HCT116 (cell line): ENCODE measurements at regions not wholly inside any gene's neighbourhood (a gene's known extent, or its start where the extent isn't known, plus 50 kb on each side); places are given as distances from the start of the nearest gene placed in this dataset.

Source experiments
- ATAC-seq: fragments of 200-7000 bp; cut with Tn5 transposase; 2 replicates; pipeline ENCODE4 v1.9.1; 2020; ENCODE audit warnings: mild to moderate bottlenecking, moderate library complexity
- BruUV-seq: library from RNA; stranded (reverse); fragments of 400-500 nt; replicated peaks from 2 replicates; lab custom pipeline; 2021; lab: Mats Ljungman, UMichigan
- CTCF ChIA-PET: fragments of 300-600 bp; sonication (Branson Sonifier 250); formaldehyde crosslinking; loops from one replicate; lab custom pipeline; 2021; ENCODE audit warnings: antibody characterized with exemption; lab: Charles Lee
- POLR2A ChIA-PET: fragments of 300-600, 350-600 bp; sonication (Branson Sonifier 250); formaldehyde crosslinking; loops from one replicate; lab custom pipeline; 2021; ENCODE audit warnings: antibody characterized with exemption; lab: Charles Lee
- RAD21 ChIA-PET, 2 experiments: fragments of 300-600 bp; sonication (Branson Sonifier 250); formaldehyde crosslinking; loops; one replicate each; lab custom pipeline; 2023; ENCODE audit warnings: low total read pairs in 2 of 2; ENCODE audit not compliant: uncharacterized antibody in 2 of 2, unreplicated experiment in 2 of 2, low non-redundant PET in 1 of 2; lab: Charles Lee
- DNase-seq: peaks from one replicate; pipeline ENCODE4 v3.0.0-alpha.2; 2010; ENCODE audit warnings: low read depth, low spot score
- H2AFZ ChIP-seq: fragments of 200-600 bp; shearing (Covaris generic), sonication (generic); 2 replicates; pipeline ENCODE4 v1.6.1; 2017; ENCODE audit warnings: low read depth, mixed run types, mixed read lengths, antibody characterized with exemption, low read length; ENCODE audit not compliant: poor library complexity, severe bottlenecking
- H3K27ac ChIP-seq: 2 replicates; pipeline ENCODE4 v1.5.1; 2012; ENCODE audit warnings: low read depth, low read length
- H3K27me3 ChIP-seq: fragments of 200-600 bp; sonication (generic); 2 replicates; pipeline ENCODE4 v1.6.1; 2016; ENCODE audit warnings: mixed run types, low read length, mixed read lengths; ENCODE audit not compliant: insufficient read depth
- H3K36me3 ChIP-seq, 2 experiments: fragments of 200-500 bp in 1 of 2; fragments of 200-600 bp in 1 of 2; sonication (Bioruptor generic) in 1 of 2; sonication (generic) in 1 of 2; 2 replicates each; pipeline versions ENCODE4 v1.5.1 to v1.6.1; 2014 to 2016; ENCODE audit warnings: low read length in 2 of 2, inconsistent platforms in 1 of 2, mixed read lengths in 1 of 2, mixed run types in 1 of 2; ENCODE audit not compliant: insufficient read depth in 2 of 2, control insufficient read depth in 1 of 2
- H3K4me1 ChIP-seq, 2 experiments: fragments of 200-600 bp in 1 of 2; sonication (generic) in 1 of 2; 2 replicates each; pipeline versions ENCODE4 v1.5.1 to v1.6.1; 2012 to 2017; ENCODE audit warnings: low read length in 2 of 2, inconsistent platforms in 1 of 2, mild to moderate bottlenecking in 1 of 2, mixed read lengths in 1 of 2, mixed run types in 1 of 2, moderate library complexity in 1 of 2; ENCODE audit not compliant: insufficient read depth in 2 of 2, control insufficient read depth in 1 of 2
- H3K4me2 ChIP-seq: fragments of 200-600 bp; sonication (generic); 2 replicates; pipeline ENCODE4 v1.6.1; 2017; ENCODE audit warnings: mixed run types, low read length, mixed read lengths
- H3K4me3 ChIP-seq, 2 experiments: fragments of 200-600 bp in 1 of 2; sonication (generic) in 1 of 2; replicated peaks in 1 of 2; 2 replicates each; pipeline ENCODE4 v1.5.1; 2011 to 2016; ENCODE audit warnings: low read length in 2 of 2, control low read depth in 1 of 2, low read depth in 1 of 2, mild to moderate bottlenecking in 1 of 2, mixed read lengths in 1 of 2, mixed run types in 1 of 2
- H3K79me2 ChIP-seq: fragments of 200-600 bp; sonication (generic); 2 replicates; pipeline ENCODE4 v1.6.1; 2017; ENCODE audit warnings: mild to moderate bottlenecking, mixed run types, low read length, moderate library complexity, mixed read lengths; ENCODE audit not compliant: insufficient read depth
- H3K9ac ChIP-seq: fragments of 200-600 bp; sonication (generic); 2 replicates; pipeline ENCODE4 v1.6.1; 2016; ENCODE audit warnings: low read length, mixed read lengths
- H3K9me2 ChIP-seq: fragments of 200-600 bp; sonication (generic), shearing (Covaris generic); 2 replicates; pipeline ENCODE4 v1.6.1; 2017; ENCODE audit warnings: mixed run types, mild to moderate bottlenecking, moderate library complexity; ENCODE audit not compliant: insufficient read depth
- H3K9me3 ChIP-seq, 2 experiments: fragments of 200-500 bp in 1 of 2; fragments of 200-600 bp in 1 of 2; sonication (Bioruptor generic) in 1 of 2; sonication (generic) in 1 of 2; 2 replicates each; pipeline ENCODE4 v1.6.1; 2014 to 2017; ENCODE audit warnings: low read length in 2 of 2, mixed read lengths in 2 of 2, inconsistent platforms in 1 of 2, low read depth in 1 of 2, mild to moderate bottlenecking in 1 of 2, mixed run types in 1 of 2, moderate library complexity in 1 of 2; ENCODE audit not compliant: control insufficient read depth in 1 of 2, insufficient read depth in 1 of 2
- H4K20me1 ChIP-seq: fragments of 200-600 bp; sonication (generic), shearing (Covaris generic); 2 replicates; pipeline ENCODE4 v1.6.1; 2017; ENCODE audit warnings: mixed run types, mild to moderate bottlenecking, moderate library complexity; ENCODE audit not compliant: insufficient read depth
- EZH2 ChIP-seq: fragments of 200-600 bp; sonication (generic); IDR thresholded peaks from 2 replicates; pipeline ENCODE4 v1.6.1; 2017; ENCODE audit warnings: antibody characterized with exemption, mixed run types
- EZH2phosphoT487 ChIP-seq: fragments of 200-600 bp; IDR thresholded peaks from 2 replicates; pipeline ENCODE4 v1.6.1; 2018; ENCODE audit warnings: antibody characterized with exemption, borderline replicate concordance
- JUND ChIP-seq: IDR thresholded peaks from 2 replicates; pipeline ENCODE4 v1.6.1; 2012
- SIN3A ChIP-seq: IDR thresholded peaks from 2 replicates; pipeline ENCODE4 v1.6.1; 2012; ENCODE audit warnings: low read depth
- SP1 ChIP-seq: IDR thresholded peaks from 2 replicates; pipeline ENCODE4 v1.6.1; 2012; ENCODE audit warnings: low read depth
- YY1 ChIP-seq: IDR thresholded peaks from 2 replicates; pipeline ENCODE4 v1.6.1; 2011; ENCODE audit warnings: low read length, low read depth, moderate library complexity, mild to moderate bottlenecking; ENCODE audit not compliant: insufficient replicate concordance; ENCODE audit errors: extremely low read depth
- intact Hi-C: fragments of 100-400 bp; cut with micrococcal nuclease; formaldehyde crosslinking; loops from 2 replicates; pipeline ENCODE4 v1.10.0; 2022
- TF ChIP-seq, protein P1 (sequence below): IDR thresholded peaks from 2 replicates; pipeline ENCODE4 v1.6.1; 2012
- TF ChIP-seq, protein P2 (sequence below), 3 experiments: fragments of 200-600 bp in 1 of 3; sonication (generic) in 1 of 3; IDR thresholded peaks in 2 of 3; conservative IDR thresholded peaks in 1 of 3; 2 replicates each; pipeline ENCODE4 v1.5.1; 2012 to 2017; ENCODE audit warnings: low read depth in 2 of 3, low read length in 2 of 3, antibody characterized with exemption in 1 of 3, borderline replicate concordance in 1 of 3, control low read depth in 1 of 3, mild to moderate bottlenecking in 1 of 3, mixed read lengths in 1 of 3, mixed run types in 1 of 3, moderate library complexity in 1 of 3; ENCODE audit not compliant: insufficient read depth in 1 of 3

DNA sequence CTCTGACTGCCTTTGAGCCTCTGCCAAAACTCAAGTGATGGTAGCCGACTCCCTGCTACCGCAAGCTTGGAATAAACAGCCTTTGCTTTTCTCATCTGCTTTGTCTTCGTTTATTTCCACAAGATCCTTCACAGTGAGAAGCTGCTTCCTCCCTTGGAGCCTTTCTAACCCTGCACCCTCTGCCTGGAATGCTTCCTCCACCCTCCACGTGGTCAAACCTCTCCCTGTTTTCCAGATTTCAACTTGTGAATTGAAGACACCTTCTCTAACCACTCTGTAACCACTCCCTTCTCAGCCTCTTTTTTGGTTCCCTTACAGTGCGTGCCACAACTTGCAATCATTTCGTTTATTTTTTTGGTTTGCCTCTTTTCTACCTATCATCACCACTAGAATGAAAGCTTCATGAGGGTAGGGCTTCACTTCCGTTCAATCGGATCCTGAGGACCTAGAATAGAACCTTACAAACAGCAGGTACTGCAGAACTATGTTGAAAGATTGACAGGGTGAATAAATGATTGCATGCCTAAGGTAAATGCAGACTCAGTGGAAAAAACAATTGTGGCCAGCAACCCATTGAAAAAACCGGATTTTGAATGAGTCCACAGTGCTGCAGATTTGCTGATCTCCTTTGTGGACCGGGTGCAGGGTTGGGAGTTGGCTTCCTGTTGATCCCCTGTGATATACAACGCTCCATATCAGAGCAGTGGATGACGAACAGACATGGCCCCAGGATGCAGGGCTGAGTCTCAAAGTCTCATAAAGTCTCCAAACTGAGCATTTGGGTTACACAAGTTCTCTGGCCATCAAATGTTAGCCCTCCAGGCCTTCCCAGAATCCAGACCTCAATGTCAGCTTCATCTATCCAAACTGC is 51.0 kb upstream of the HIVEP1 start:
- no peak for ATAC-seq
- Histone ChIP-seq H3K36me3 (no peaks in the 10 kb centered on the region), H3K4me3 (no peak overlapping the region)
- no peak for TF ChIP-seq YY1
- TF ChIP-seq EZH2: no peak
- TF ChIP-seq, protein P1, sequence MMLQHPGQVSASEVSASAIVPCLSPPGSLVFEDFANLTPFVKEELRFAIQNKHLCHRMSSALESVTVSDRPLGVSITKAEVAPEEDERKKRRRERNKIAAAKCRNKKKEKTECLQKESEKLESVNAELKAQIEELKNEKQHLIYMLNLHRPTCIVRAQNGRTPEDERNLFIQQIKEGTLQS: no peak
- no peak for TF ChIP-seq JUND
- TF ChIP-seq EZH2phosphoT487: no peak
- TF ChIP-seq SIN3A: no peak
- no peak for TF ChIP-seq SP1
- TF ChIP-seq, protein P2, sequence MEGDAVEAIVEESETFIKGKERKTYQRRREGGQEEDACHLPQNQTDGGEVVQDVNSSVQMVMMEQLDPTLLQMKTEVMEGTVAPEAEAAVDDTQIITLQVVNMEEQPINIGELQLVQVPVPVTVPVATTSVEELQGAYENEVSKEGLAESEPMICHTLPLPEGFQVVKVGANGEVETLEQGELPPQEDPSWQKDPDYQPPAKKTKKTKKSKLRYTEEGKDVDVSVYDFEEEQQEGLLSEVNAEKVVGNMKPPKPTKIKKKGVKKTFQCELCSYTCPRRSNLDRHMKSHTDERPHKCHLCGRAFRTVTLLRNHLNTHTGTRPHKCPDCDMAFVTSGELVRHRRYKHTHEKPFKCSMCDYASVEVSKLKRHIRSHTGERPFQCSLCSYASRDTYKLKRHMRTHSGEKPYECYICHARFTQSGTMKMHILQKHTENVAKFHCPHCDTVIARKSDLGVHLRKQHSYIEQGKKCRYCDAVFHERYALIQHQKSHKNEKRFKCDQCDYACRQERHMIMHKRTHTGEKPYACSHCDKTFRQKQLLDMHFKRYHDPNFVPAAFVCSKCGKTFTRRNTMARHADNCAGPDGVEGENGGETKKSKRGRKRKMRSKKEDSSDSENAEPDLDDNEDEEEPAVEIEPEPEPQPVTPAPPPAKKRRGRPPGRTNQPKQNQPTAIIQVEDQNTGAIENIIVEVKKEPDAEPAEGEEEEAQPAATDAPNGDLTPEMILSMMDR (IDR thresholded peaks at IDR 0.05 in 2 of 3, conservative IDR thresholded peaks at IDR 0.05 in 1 of 3; ENCODE audit: borderline replicate concordance in 1 of 3, insufficient read depth in 1 of 3, low read depth in 2 of 3, low read length in 2 of 3): no peak
- TF ChIP-seq, all 23 proteins: peak for 0
- Histone ChIP-seq H3K4me2 (no peak overlapping the region), H2AFZ (no peak overlapping the region), H3K9me2 (no peaks in the 10 kb centered on the region), H3K9me3 (no peaks in the 10 kb centered on the region), H3K9ac (no peak overlapping the region), H3K4me1 (no peaks in the 10 kb centered on the region), H3K27me3 (no peaks in the 10 kb centered on the region), H3K27ac (no peak overlapping the region), H4K20me1 (no peaks in the 10 kb centered on the region; the same call in 1 of the 2 replicates), H3K79me2 (no peaks in the 10 kb centered on the region)
- ChIA-PET CTCF (no interaction called here), RAD21 (no interaction called here), POLR2A (no interaction called here)
- BruUV-seq: no TSS peak
- no peak for DNase-seq
- intact Hi-C loops: no loop called here
